ENCODE measurements at regions not wholly inside any gene's neighbourhood (a gene's known extent, or its start where the extent isn't known, plus 50 kb on each side); places are given as distances from the start of the nearest gene placed in this dataset.

GRCh38 chr13:60959427-60959826, 456.2 kb downstream of the PCDH20 start:
- TF ChIP-seq POLR2A (IDR thresholded peaks at IDR 0.05) (no peak), CTCF (IDR thresholded peaks at IDR 0.05 in 4 of 5, conservative IDR thresholded peaks at IDR 0.05 in 1 of 5) (no peak)
- Histone ChIP-seq H3K27me3 (no peaks in the 10 kb centered on the region), H3K4me3 (no peak overlapping the region), H3K27ac (no peak overlapping the region), H3K9me3 (no peaks in the 10 kb centered on the region), H3K4me1 (no peaks in the 10 kb centered on the region), H3K36me3 (no peaks in the 10 kb centered on the region)
- DNase-seq (no peak), ATAC-seq (no peak)
- in situ Hi-C loops (cut with MboI; ENCODE audit: low sequenced_read_pairs in 4 of 4) (no loop called here), intact Hi-C loops (cut with DNase I; ENCODE audit: low total_unique reads) (no loop called here)

GRCh38 chr13:60957816-60958215, 457.8 kb downstream of the PCDH20 start:
- ATAC-seq, result no peak
- Histone ChIP-seq H3K36me3 (no peaks in the 10 kb centered on the region), H3K27me3 (no peaks in the 10 kb centered on the region), H3K9me3 (no peaks in the 10 kb centered on the region), H3K27ac (no peak overlapping the region), H3K4me1 (no peaks in the 10 kb centered on the region), H3K4me3 (no peak overlapping the region)
- in situ Hi-C loops (cut with MboI; ENCODE audit: low sequenced_read_pairs in 4 of 4) (no loop called here), intact Hi-C loops (cut with DNase I; ENCODE audit: low total_unique reads) (no loop called here)
- no peak for DNase-seq
- TF ChIP-seq CTCF (IDR thresholded peaks at IDR 0.05 in 4 of 5, conservative IDR thresholded peaks at IDR 0.05 in 1 of 5) (no peak), POLR2A (IDR thresholded peaks at IDR 0.05) (no peak)

GRCh38 chr13:60945396-60945795, 470.3 kb downstream of the PCDH20 start:
- Histone ChIP-seq H3K36me3 (no peaks in the 10 kb centered on the region), H3K4me1 (no peaks in the 10 kb centered on the region), H3K27ac (no peak overlapping the region), H3K4me3 (no peak overlapping the region), H3K27me3 (no peaks in the 10 kb centered on the region), H3K9me3 (no peaks in the 10 kb centered on the region)
- TF ChIP-seq POLR2A (IDR thresholded peaks at IDR 0.05) (no peak), CTCF (IDR thresholded peaks at IDR 0.05 in 4 of 5, conservative IDR thresholded peaks at IDR 0.05 in 1 of 5) (no peak)
- intact Hi-C loops (cut with DNase I; ENCODE audit: low total_unique reads), result no loop called here
- ATAC-seq (no peak), DNase-seq (no peak)
- in situ Hi-C loops (cut with MboI; ENCODE audit: low sequenced_read_pairs in 4 of 4), result no loop called here

- H3K27me3 ChIP-seq, result no peaks in the 10 kb centered on the region
- no peak for TF ChIP-seq POLR2A (IDR thresholded peaks at IDR 0.05)
- no peak for TF ChIP-seq CTCF (IDR thresholded peaks at IDR 0.05 in 4 of 5, conservative IDR thresholded peaks at IDR 0.05 in 1 of 5)
- ATAC-seq (no peak), DNase-seq (no peak)
- H3K9me3 ChIP-seq, result no peaks in the 10 kb centered on the region
- intact Hi-C loops (cut with DNase I; ENCODE audit: low total_unique reads) (no loop called here), in situ Hi-C loops (cut with MboI; ENCODE audit: low sequenced_read_pairs in 4 of 4) (no loop called here)
- no peaks in the 10 kb centered on the region for H3K4me1 ChIP-seq
- no peaks in the 10 kb centered on the region for H3K36me3 ChIP-seq
- H3K4me3 ChIP-seq, result no peak overlapping the region
- H3K27ac ChIP-seq, result no peak overlapping the region
Observed at GRCh38 chr13:60944863-60945262, 470.8 kb downstream of the PCDH20 start.

- no peaks in the 10 kb centered on the region for H3K4me1 ChIP-seq
- intact Hi-C loops (cut with DNase I; ENCODE audit: low total_unique reads) (no loop called here), in situ Hi-C loops (cut with MboI; ENCODE audit: low sequenced_read_pairs in 4 of 4) (no loop called here)
- TF ChIP-seq CTCF (IDR thresholded peaks at IDR 0.05 in 4 of 5, conservative IDR thresholded peaks at IDR 0.05 in 1 of 5) (no peak), POLR2A (IDR thresholded peaks at IDR 0.05) (no peak)
- no peaks in the 10 kb centered on the region for H3K36me3 ChIP-seq
- H3K27ac ChIP-seq, result no peak overlapping the region
- H3K4me3 ChIP-seq, result no peak overlapping the region
- no peaks in the 10 kb centered on the region for H3K9me3 ChIP-seq
- ATAC-seq, result no peak
- no peak for DNase-seq
- no peaks in the 10 kb centered on the region for H3K27me3 ChIP-seq
Observed at GRCh38 chr13:60944016-60944415, 471.6 kb downstream of the PCDH20 start.

Measured in gastrocnemius medialis (tissue), 4 donors.